T-cell (primary cell): ENCODE measurements at regions not wholly inside any gene's neighbourhood (a gene's known extent, or its start where the extent isn't known, plus 50 kb on each side); places are given as distances from the start of the nearest gene placed in this dataset.

Experiments
- ATAC-seq, 4 experiments: fragments of 200-7000 bp in 3 of 4; fragments of 150-1000 bp in 1 of 4; cut with Tn5 transposase; replicated peaks in 1 of 4; 1 replicate in 3 of 4; 2 replicates in 1 of 4; pipeline ENCODE4 v1.10.0; 2021; ENCODE audit warnings: moderate library complexity in 3 of 4, mild to moderate bottlenecking in 2 of 4, moderate number of reproducible peaks in 1 of 4
- CTCF ChIA-PET, 2 donors: fragments of 300-600 bp; sonication (Branson Sonifier 250); formaldehyde crosslinking; loops; one replicate each; lab custom pipeline; 2022; ENCODE audit warnings: antibody characterized with exemption in 2 of 2; lab: Charles Lee
- POLR2A ChIA-PET, 2 donors: fragments of 300-600 bp; sonication (Branson Sonifier 250); formaldehyde crosslinking; loops; one replicate each; lab custom pipeline; 2022; ENCODE audit warnings: antibody characterized with exemption in 2 of 2; lab: Charles Lee
- DNase-seq, 35 experiments: peaks; one replicate each; pipeline versions ENCODE4 v3.0.0 to v3.0.0-alpha.2; 2013 to 2023
- H3K27ac ChIP-seq: one replicate; pipeline ENCODE4 v1.5.1; 2013; ENCODE audit warnings: low read length
- H3K27me3 ChIP-seq, 2 experiments: replicated peaks in 1 of 2; 1 replicate in 1 of 2; 2 replicates in 1 of 2; pipeline versions ENCODE4 v1.6.1 to v1.7.0; 2013; ENCODE audit warnings: low read length in 1 of 2, mixed read lengths in 1 of 2; ENCODE audit not compliant: control insufficient read depth in 2 of 2, insufficient read depth in 2 of 2; ENCODE audit errors: extremely low read depth in 1 of 2
- H3K36me3 ChIP-seq, 2 donors: 1 replicate in 1 of 2; 2 replicates in 1 of 2; pipeline versions ENCODE4 v1.6.1 to v1.7.0; 2013; ENCODE audit warnings: low read length in 1 of 2; ENCODE audit not compliant: control insufficient read depth in 2 of 2, insufficient read depth in 1 of 2; ENCODE audit errors: extremely low read depth in 1 of 2
- H3K4me1 ChIP-seq, 2 experiments: 1 replicate in 1 of 2; 2 replicates in 1 of 2; pipeline versions ENCODE4 v1.6.1 to v1.7.0; 2013; ENCODE audit warnings: low read length in 2 of 2, mixed read lengths in 1 of 2; ENCODE audit not compliant: insufficient read depth in 2 of 2, control insufficient read depth in 1 of 2; ENCODE audit errors: extremely low read depth in 1 of 2
- H3K4me3 ChIP-seq, 2 donors: 1 replicate in 1 of 2; 2 replicates in 1 of 2; pipeline versions ENCODE4 v1.5.1 to v1.7.0; 2013; ENCODE audit warnings: mild to moderate bottlenecking in 2 of 2, low read length in 1 of 2, moderate library complexity in 1 of 2; ENCODE audit not compliant: control insufficient read depth in 1 of 2; ENCODE audit errors: extremely low read depth in 1 of 2
- H3K9me3 ChIP-seq: 2 replicates; pipeline ENCODE4 v1.7.0; 2013
- H3K27ac Mint-ChIP-seq, 2 donors: one replicate each; pipeline ENCODE4 v1.8.0; 2020 to 2021; ENCODE audit warnings: mild to moderate bottlenecking in 2 of 2, mixed read lengths in 2 of 2
- H3K27me3 Mint-ChIP-seq, 2 donors: one replicate each; pipeline ENCODE4 v1.8.0; 2021 to 2022; ENCODE audit warnings: mixed read lengths in 2 of 2
- H3K36me3 Mint-ChIP-seq: one replicate; pipeline ENCODE4 v1.8.0; 2021; ENCODE audit warnings: mixed read lengths
- H3K4me1 Mint-ChIP-seq, 3 donors: one replicate each; pipeline ENCODE4 v1.8.0; 2020 to 2022; ENCODE audit warnings: mixed read lengths in 3 of 3, mild to moderate bottlenecking in 1 of 3
- H3K4me3 Mint-ChIP-seq, 3 donors: one replicate each; pipeline ENCODE4 v1.8.0; 2020 to 2022; ENCODE audit warnings: mild to moderate bottlenecking in 3 of 3, mixed read lengths in 3 of 3, moderate library complexity in 3 of 3
- H3K9me3 Mint-ChIP-seq, 3 donors: one replicate each; pipeline ENCODE4 v1.8.0; 2020 to 2022; ENCODE audit warnings: mixed read lengths in 3 of 3
- WGBS: methylation state at CpG from one replicate; pipeline ENCODE4 v1.1.5; 2013; ENCODE audit warnings: missing lambda C conversion rate; ENCODE audit not compliant: insufficient coverage; 5-methylcytosine and 5-hydroxymethylcytosine counted together

- 88% methylated on average over 4 of the region's 6 CpGs for WGBS
- no peak for ATAC-seq
- peaks cover 0 to 26% (median 22%) of the 10 kb centered on the region in 3 donors for H3K9me3 Mint-ChIP-seq
Observed at GRCh38 chr13:106721599-106721998, 153.7 kb upstream of the ARGLU1 start.

GRCh38 chr13:106714271-106714982 is 146.5 kb upstream of the ARGLU1 start:
- ChIA-PET CTCF (no interaction called here), POLR2A (no interaction called here)
- H3K4me3 Mint-ChIP-seq, result no peak overlapping the region
- no peaks in the 10 kb centered on the region for H3K36me3 Mint-ChIP-seq
- peaks cover 3 to 16% (median 13%) of the 10 kb centered on the region in 3 donors for H3K9me3 Mint-ChIP-seq
- Histone ChIP-seq H3K9me3 (no peaks in the 10 kb centered on the region), H3K27ac (no peak overlapping the region), H3K27me3 (no peaks in the 10 kb centered on the region), H3K4me1 (no peaks in the 10 kb centered on the region), H3K36me3 (no peaks in the 10 kb centered on the region), H3K4me3 (no peak overlapping the region)
- no peaks in the 10 kb centered on the region for H3K4me1 Mint-ChIP-seq
- H3K27me3 Mint-ChIP-seq, result no peaks in the 10 kb centered on the region
- H3K27ac Mint-ChIP-seq, result no peak overlapping the region
- DNase-seq (no peak), ATAC-seq (no peak)
- 82% methylated on average over 7 of the region's 10 CpGs for WGBS

More at GRCh38 chr13:106721599-106721998, 153.7 kb upstream of the ARGLU1 start:
- CTCF ChIA-PET, result no interaction called here
- no peak overlapping the region for H3K27ac ChIP-seq
- POLR2A ChIA-PET, result no interaction called here
- H3K27me3 Mint-ChIP-seq, result peaks cover 0 to 8% of the 10 kb centered on the region in 2 donors
- no peak overlapping the region for H3K4me3 Mint-ChIP-seq
- H3K4me3 ChIP-seq, result no peak overlapping the region
- no peaks in the 10 kb centered on the region for H3K36me3 Mint-ChIP-seq
- DNase-seq, result no peak
- H3K27me3 ChIP-seq, result no peaks in the 10 kb centered on the region
- H3K4me1 Mint-ChIP-seq, result no peaks in the 10 kb centered on the region
- no peaks in the 10 kb centered on the region for H3K36me3 ChIP-seq
- H3K4me1 ChIP-seq, result no peaks in the 10 kb centered on the region
- H3K9me3 ChIP-seq, result no peaks in the 10 kb centered on the region
- H3K27ac Mint-ChIP-seq, result no peak overlapping the region

GRCh38 chr13:106712381-106712780 is 144.4 kb upstream of the ARGLU1 start:
- Histone ChIP-seq H3K9me3 (no peaks in the 10 kb centered on the region), H3K4me3 (no peak overlapping the region), H3K4me1 (no peaks in the 10 kb centered on the region), H3K36me3 (no peaks in the 10 kb centered on the region), H3K27ac (no peak overlapping the region), H3K27me3 (no peaks in the 10 kb centered on the region)
- Mint-ChIP-seq H3K4me3 (no peak overlapping the region), H3K9me3 (peaks cover 2 to 3% (median 2%) of the 10 kb centered on the region in 3 donors), H3K36me3 (no peaks in the 10 kb centered on the region), H3K4me1 (no peaks in the 10 kb centered on the region), H3K27ac (no peak overlapping the region), H3K27me3 (no peaks in the 10 kb centered on the region)
- DNase-seq, result no peak
- ChIA-PET CTCF (no interaction called here), POLR2A (interaction anchor here in 1 of 2 donors (0.5 kb wide), 1 partner anchor 1726 kb away, joined by 3 read pairs; no protein-coding TSS in a partner anchor)
- ATAC-seq, result no peak
- 92% methylated on average over 4 of the region's 10 CpGs for WGBS

- WGBS, result 80% methylated on average over 4 of the region's 7 CpGs
- H3K4me1 ChIP-seq, result no peaks in the 10 kb centered on the region
- no peak for DNase-seq
- H3K27ac ChIP-seq, result no peak overlapping the region
- H3K9me3 ChIP-seq, result no peaks in the 10 kb centered on the region
- no peaks in the 10 kb centered on the region for H3K36me3 Mint-ChIP-seq
- CTCF ChIA-PET, result no interaction called here
- H3K27me3 ChIP-seq, result no peaks in the 10 kb centered on the region
- H3K9me3 Mint-ChIP-seq, result peaks cover 0 to 3% (median 0%) of the 10 kb centered on the region in 3 donors
- no peak overlapping the region for H3K4me3 ChIP-seq
- H3K4me1 Mint-ChIP-seq, result no peaks in the 10 kb centered on the region
- H3K4me3 Mint-ChIP-seq, result no peak overlapping the region
- POLR2A ChIA-PET, result no interaction called here
- ATAC-seq, result no peak
- H3K27me3 Mint-ChIP-seq, result peaks cover 0 to 3% of the 10 kb centered on the region in 2 donors
- H3K27ac Mint-ChIP-seq, result no peak overlapping the region
- no peaks in the 10 kb centered on the region for H3K36me3 ChIP-seq
Observed at GRCh38 chr13:106710266-106710665, 142.3 kb upstream of the ARGLU1 start.

GRCh38 chr13:106709522-106709921 is 141.6 kb upstream of the ARGLU1 start:
- H3K4me1 ChIP-seq, result no peaks in the 10 kb centered on the region
- no peak for ATAC-seq
- POLR2A ChIA-PET, result no interaction called here

GRCh38 chr13:106702505-106702904 is 134.6 kb upstream of the ARGLU1 start:
- Histone ChIP-seq H3K36me3 (no peaks in the 10 kb centered on the region), H3K27me3 (no peaks in the 10 kb centered on the region), H3K4me3 (no peak overlapping the region), H3K27ac (no peak overlapping the region), H3K9me3 (no peaks in the 10 kb centered on the region), H3K4me1 (no peaks in the 10 kb centered on the region)
- H3K4me3 Mint-ChIP-seq, result no peak overlapping the region
- ChIA-PET POLR2A (no interaction called here), CTCF (no interaction called here)
- H3K36me3 Mint-ChIP-seq, result no peaks in the 10 kb centered on the region
- no peak for ATAC-seq
- DNase-seq, result no peak
- no peaks in the 10 kb centered on the region for H3K9me3 Mint-ChIP-seq
- peaks cover 0 to 6% of the 10 kb centered on the region in 2 donors for H3K27me3 Mint-ChIP-seq
- H3K4me1 Mint-ChIP-seq, result no peaks in the 10 kb centered on the region
- 88% methylated on average over 3 of the region's 9 CpGs for WGBS
- no peak overlapping the region for H3K27ac Mint-ChIP-seq

More at GRCh38 chr13:106709522-106709921, 141.6 kb upstream of the ARGLU1 start:
- Mint-ChIP-seq H3K27me3 (peaks cover 0 to 5% of the 10 kb centered on the region in 2 donors), H3K9me3 (peaks cover 0 to 3% (median 0%) of the 10 kb centered on the region in 3 donors), H3K36me3 (no peaks in the 10 kb centered on the region), H3K4me3 (no peak overlapping the region), H3K4me1 (no peaks in the 10 kb centered on the region), H3K27ac (no peak overlapping the region)
- 80% methylated on average over 1 of the region's 3 CpGs for WGBS
- Histone ChIP-seq H3K9me3 (no peaks in the 10 kb centered on the region), H3K27me3 (no peaks in the 10 kb centered on the region), H3K36me3 (no peaks in the 10 kb centered on the region), H3K4me3 (no peak overlapping the region), H3K27ac (no peak overlapping the region)
- CTCF ChIA-PET, result no interaction called here
- DNase-seq, result no peak
